ENCODE measurements at regions not wholly inside any gene's neighbourhood (a gene's known extent, or its start where the extent isn't known, plus 50 kb on each side); places are given as distances from the start of the nearest gene placed in this dataset.

GRCh38 chr14:84397631-84398030 lies 1132.3 kb upstream of the FLRT2 start:
- TF ChIP-seq CTCF (IDR thresholded peaks at IDR 0.05) = no peak
- no peak for TF ChIP-seq POLR2A (IDR thresholded peaks at IDR 0.05)
